NCI-H446 treated with DMSO at 0.1 percent for 48 hours (cell line): ENCODE measurements at regions not wholly inside any gene's neighbourhood (a gene's known extent, or its start where the extent isn't known, plus 50 kb on each side); places are given as distances from the start of the nearest gene placed in this dataset.
"Not testable (repeated sequence)": the region's sequence is repeated elsewhere in the genome, so short reads cannot be mapped to it uniquely, and the experiment has no call there.

ENCODE experiments used
- DNase-seq: peaks from one replicate; lab custom pipeline; 2025; lab: John Stamatoyannopoulos, UW

- DNase-seq = not testable (repeated sequence)
Measured at GRCh38 chr12:131576734-131577133, 134.2 kb upstream of the SFSWAP start.

GRCh38 chr12:131577766-131578165 is 133.1 kb upstream of the SFSWAP start:
- no peak for DNase-seq

GRCh38 chr12:131578828-131579470 is 131.9 kb upstream of the SFSWAP start:
- no peak for DNase-seq

- no peak for DNase-seq
Measured at GRCh38 chr12:131583090-131583712, 127.7 kb upstream of the SFSWAP start.

GRCh38 chr12:131586269-131586668 is 124.6 kb upstream of the SFSWAP start:
- DNase-seq = no peak

GRCh38 chr12:131586761-131587160 is 124.1 kb upstream of the SFSWAP start:
- no peak for DNase-seq

- no peak for DNase-seq
Measured at GRCh38 chr12:131587565-131587964, 123.3 kb upstream of the SFSWAP start.

- DNase-seq = no peak
Measured at GRCh38 chr12:131589221-131589897, 121.5 kb upstream of the SFSWAP start.

- DNase-seq = no peak
Measured at GRCh38 chr12:131589966-131590365, 120.9 kb upstream of the SFSWAP start.

GRCh38 chr12:131591136-131591535 is 119.8 kb upstream of the SFSWAP start:
- no peak for DNase-seq

GRCh38 chr12:131591714-131592709 is 118.9 kb upstream of the SFSWAP start:
- no peak for DNase-seq

GRCh38 chr12:131592972-131593371 is 117.9 kb upstream of the SFSWAP start:
- no peak for DNase-seq

- no peak for DNase-seq
Measured at GRCh38 chr12:131593406-131593805, 117.5 kb upstream of the SFSWAP start.

GRCh38 chr12:131596115-131596514 is 114.8 kb upstream of the SFSWAP start:
- no peak for DNase-seq

- no peak for DNase-seq
Measured at GRCh38 chr12:131597333-131597732, 113.6 kb upstream of the SFSWAP start.

- DNase-seq = no peak
Measured at GRCh38 chr12:131598717-131599116, 112.2 kb upstream of the SFSWAP start.

- no peak for DNase-seq
Measured at GRCh38 chr12:131599190-131600159, 111.4 kb upstream of the SFSWAP start.

- no peak for DNase-seq
Measured at GRCh38 chr12:131600160-131600532, 110.7 kb upstream of the SFSWAP start.

- not testable (repeated sequence) for DNase-seq
Measured at GRCh38 chr12:131601499-131601898, 109.4 kb upstream of the SFSWAP start.

- no peak for DNase-seq
Measured at GRCh38 chr12:131603106-131603938, 107.6 kb upstream of the SFSWAP start.
